Cardiac fibroblast (primary cell): ENCODE measurements at regions not wholly inside any gene's neighbourhood (a gene's known extent, or its start where the extent isn't known, plus 50 kb on each side); places are given as distances from the start of the nearest gene placed in this dataset.
A peak's percentile ranks its signal among the peaks of the same experiment; 100 is the strongest.

Experiments
- DNase-seq, 2 donors: peaks; one replicate each; pipeline versions ENCODE4 v3.0.0 to v3.0.0-alpha.2; 2010; ENCODE audit warnings: low read depth in 2 of 2
- H3K4me3 ChIP-seq, 2 donors: replicated peaks in 1 of 2; 1 replicate in 1 of 2; 2 replicates in 1 of 2; pipeline ENCODE4 v1.5.1; 2011; ENCODE audit warnings: low read depth in 2 of 2, low read length in 2 of 2, mild to moderate bottlenecking in 2 of 2, moderate library complexity in 1 of 2
- CTCF ChIP-seq: IDR thresholded peaks from one replicate; pipeline ENCODE4 v1.5.1; 2011; ENCODE audit warnings: low read depth, mild to moderate bottlenecking, low read length, inconsistent platforms

DNA sequence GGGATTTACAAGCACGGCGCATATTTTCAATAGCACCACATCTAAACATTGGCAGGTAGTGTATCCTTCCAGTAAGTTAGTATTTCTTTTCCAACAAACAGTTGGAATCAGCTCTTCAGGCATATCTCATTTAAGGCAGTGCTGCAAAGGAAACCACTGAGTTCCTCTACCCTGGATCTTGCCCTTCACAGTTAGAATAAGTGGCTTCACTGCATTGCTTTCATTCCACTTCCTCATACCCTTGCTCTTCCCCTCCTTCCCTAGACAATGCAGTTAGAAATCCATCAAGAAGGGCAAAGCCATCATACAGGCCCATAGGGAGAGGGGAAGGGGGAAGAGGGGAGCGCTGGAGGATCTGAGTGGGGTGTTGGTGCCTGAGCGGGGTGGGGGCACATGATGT lies 173.7 kb downstream of the FBXO15 start:
- DNase-seq: no peak
- no peak for TF ChIP-seq CTCF

GRCh38 chr18:73966954-73967353 lies 180.7 kb downstream of the FBXO15 start:
- no peak for DNase-seq
- H3K4me3 ChIP-seq: no peak overlapping the region
- no peak for TF ChIP-seq CTCF

More for the DNA sequence above, 173.7 kb downstream of the FBXO15 start:
- H3K4me3 ChIP-seq: no peak overlapping the region

DNA sequence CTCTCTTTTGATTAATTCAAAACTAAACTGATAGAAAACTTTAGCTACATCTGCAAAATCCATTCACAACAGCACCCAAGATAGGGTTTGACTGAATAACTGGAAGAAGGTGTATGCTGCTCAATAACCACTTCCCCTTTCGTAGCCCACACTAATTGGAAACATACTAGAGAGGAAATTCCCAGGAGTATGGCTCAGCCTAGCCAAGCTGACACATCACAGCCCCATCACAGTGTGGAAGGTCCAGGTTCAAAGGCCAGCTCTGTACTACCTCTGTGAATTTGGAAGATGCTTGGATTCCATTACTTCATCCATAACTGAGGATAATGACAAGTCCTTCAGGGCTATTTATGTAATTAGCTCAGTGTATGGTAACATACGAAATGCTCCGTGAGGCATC lies 185.4 kb downstream of the FBXO15 start:
- no peak for TF ChIP-seq CTCF
- no peak overlapping the region for H3K4me3 ChIP-seq
- peak in 1 of 2 donors; percentile 9 for DNase-seq

DNA sequence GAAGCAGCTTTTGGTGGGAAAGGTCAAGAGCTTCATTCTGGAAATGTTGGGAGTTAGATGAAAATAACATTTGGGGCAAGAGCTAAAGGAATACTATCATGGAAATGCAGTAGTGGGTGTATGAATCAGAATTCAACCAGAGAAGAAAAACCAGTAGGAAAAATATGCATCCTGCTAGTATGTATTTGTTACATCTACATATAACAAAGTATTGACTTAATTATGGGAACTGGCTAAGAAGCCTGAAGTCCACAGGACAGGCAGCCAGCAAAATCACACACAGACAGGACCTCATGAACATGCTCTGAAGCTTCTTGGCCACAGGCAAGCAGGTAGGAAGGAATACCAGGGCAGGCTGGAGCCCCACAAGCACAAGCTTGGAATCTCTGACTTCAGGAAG lies 185.8 kb downstream of the FBXO15 start:
- TF ChIP-seq CTCF: no peak
- DNase-seq: no peak
- H3K4me3 ChIP-seq: no peak overlapping the region

GRCh38 chr18:73959352-73959751 lies 188.3 kb downstream of the FBXO15 start:
- DNase-seq: peak in 1 of 2 donors; percentile 19
- no peak for TF ChIP-seq CTCF
- no peak overlapping the region for H3K4me3 ChIP-seq

DNA sequence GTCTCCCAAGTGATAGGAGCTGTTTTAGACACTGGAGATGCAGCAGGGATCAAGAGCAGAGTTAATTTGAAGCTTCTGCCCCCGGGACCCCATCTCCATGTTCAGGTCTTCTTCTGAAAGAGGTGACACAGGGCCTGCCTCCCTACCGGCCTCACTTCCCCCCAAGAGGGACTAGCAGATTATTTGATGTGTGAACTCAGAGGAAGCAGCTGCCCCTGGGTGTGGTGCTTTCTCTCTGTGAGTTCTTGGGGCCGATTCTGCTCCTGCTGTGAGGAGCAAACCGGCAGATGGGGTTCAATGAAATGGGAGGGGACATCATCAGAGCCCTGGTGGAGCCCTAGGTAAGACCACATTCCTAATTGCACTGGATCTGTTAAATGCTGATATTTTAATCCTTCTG lies 193.4 kb downstream of the FBXO15 start:
- TF ChIP-seq CTCF: no peak
- no peak for DNase-seq
- H3K4me3 ChIP-seq: no peak overlapping the region

GRCh38 chr18:73952296-73952946 lies 195.2 kb downstream of the FBXO15 start:
- no peak for DNase-seq
- no peak overlapping the region for H3K4me3 ChIP-seq
- no peak for TF ChIP-seq CTCF
